ENCODE measurements at regions not wholly inside any gene's neighbourhood (a gene's known extent, or its start where the extent isn't known, plus 50 kb on each side); places are given as distances from the start of the nearest gene placed in this dataset.

DNA sequence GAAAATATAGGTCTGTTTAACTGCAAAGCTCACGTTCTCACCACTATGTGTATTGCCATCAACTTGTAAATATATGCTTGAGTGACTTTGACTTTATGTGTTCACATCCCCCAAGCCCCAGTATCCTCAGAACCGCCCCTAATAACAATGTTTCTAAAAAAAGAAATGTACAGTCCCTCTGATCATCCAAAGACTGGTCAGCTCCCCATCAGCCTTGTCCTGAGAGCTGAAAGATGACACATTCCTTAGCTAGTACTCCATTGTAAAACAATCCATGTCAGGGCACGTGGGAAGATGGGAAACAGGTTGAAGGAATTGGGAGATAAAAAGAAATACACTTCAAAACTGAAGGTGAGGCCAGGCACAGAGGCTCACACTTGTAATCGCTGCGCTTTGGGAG lies 279.4 kb upstream of the WWC1 start:
- TF ChIP-seq, protein P1, sequence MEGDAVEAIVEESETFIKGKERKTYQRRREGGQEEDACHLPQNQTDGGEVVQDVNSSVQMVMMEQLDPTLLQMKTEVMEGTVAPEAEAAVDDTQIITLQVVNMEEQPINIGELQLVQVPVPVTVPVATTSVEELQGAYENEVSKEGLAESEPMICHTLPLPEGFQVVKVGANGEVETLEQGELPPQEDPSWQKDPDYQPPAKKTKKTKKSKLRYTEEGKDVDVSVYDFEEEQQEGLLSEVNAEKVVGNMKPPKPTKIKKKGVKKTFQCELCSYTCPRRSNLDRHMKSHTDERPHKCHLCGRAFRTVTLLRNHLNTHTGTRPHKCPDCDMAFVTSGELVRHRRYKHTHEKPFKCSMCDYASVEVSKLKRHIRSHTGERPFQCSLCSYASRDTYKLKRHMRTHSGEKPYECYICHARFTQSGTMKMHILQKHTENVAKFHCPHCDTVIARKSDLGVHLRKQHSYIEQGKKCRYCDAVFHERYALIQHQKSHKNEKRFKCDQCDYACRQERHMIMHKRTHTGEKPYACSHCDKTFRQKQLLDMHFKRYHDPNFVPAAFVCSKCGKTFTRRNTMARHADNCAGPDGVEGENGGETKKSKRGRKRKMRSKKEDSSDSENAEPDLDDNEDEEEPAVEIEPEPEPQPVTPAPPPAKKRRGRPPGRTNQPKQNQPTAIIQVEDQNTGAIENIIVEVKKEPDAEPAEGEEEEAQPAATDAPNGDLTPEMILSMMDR (IDR thresholded peaks at IDR 0.05 in 4 of 5, conservative IDR thresholded peaks at IDR 0.05 in 1 of 5) = no peak
- no peak for TF ChIP-seq POLR2A (IDR thresholded peaks at IDR 0.05)

Measured in gastrocnemius medialis (tissue), 4 donors.